ENCODE measurements at regions not wholly inside any gene's neighbourhood (a gene's known extent, or its start where the extent isn't known, plus 50 kb on each side); places are given as distances from the start of the nearest gene placed in this dataset.
"Not testable (repeated sequence)": the region's sequence is repeated elsewhere in the genome, so short reads cannot be mapped to it uniquely, and the experiment has no call there.

DNA sequence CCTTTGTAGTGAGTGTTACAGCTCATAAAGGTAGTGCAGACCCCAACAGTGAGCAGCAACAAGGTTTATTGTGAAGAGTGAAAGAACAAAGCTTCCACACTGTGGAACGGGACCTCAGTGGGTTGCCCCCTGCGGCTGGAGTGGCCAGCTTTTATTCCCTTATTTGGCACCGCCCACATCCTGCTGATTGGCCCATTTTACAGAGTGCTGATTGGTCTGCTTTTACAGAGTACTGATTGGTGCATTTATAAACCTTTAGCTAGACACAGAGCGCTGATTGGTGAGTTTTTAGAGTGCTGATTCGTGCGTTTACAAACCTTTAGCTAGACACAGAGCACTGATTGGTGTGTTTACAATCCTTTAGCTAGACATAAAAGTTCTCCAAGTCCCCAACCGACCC is 763.9 kb upstream of the TMEFF2 start:
- not testable (repeated sequence) for DNase-seq

DNA sequence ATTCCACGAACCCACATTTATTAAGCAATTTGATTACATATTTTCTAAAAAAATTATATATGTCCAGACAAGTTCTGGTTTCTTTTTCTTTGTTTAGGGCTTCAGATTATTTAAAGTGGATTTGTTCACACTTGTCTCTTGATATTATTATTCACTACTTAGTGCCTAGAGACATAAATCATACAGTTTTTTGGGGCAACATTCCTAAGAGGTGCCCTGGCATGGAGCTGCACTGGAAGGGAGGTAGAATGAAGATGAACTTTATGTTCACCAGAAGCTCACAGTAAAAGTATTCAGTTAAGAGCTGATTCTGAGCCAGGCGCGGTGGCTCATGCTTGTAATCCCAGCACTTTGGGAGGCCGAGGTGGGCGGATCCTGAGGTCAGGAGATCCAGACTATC is 762.7 kb upstream of the TMEFF2 start:
- no peak for DNase-seq

DNA sequence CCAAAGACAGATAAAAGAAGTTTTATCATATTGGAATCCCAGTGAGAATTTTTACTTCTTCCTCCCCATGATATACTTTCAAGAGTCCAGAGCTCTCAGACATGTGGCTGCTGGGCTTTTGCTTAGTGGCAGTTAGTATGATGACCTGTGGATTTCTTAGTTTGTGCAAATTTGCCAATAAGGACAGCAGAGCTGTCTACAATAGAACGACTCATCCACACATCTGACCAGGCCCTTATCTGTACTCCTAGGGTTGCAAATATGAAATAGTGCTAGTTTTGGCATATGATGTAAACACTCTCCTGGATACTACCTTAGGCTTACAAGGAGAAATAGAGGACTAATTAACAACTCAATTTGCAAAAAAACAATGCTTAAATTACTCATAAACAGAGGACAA is 758.4 kb upstream of the TMEFF2 start:
- DNase-seq: no peak

DNA sequence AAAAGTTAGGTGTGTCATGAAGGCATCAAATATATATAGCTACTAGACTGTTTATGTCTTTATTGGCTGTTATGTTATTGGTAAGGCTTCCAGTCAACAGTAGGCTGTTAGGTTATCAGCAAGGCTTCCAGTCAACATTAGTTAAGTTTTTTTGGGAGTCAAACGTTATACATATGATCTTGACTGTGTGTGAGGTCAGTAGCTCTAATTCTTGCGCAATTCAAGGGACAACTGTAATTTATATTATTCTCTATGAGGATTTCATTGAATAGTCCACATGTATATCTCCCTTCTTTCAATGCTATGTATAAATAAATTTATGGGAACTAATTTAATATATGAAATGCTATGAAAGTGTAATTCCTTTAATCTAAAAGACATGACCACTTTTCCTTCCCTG is 757.5 kb upstream of the TMEFF2 start:
- DNase-seq: no peak

DNA sequence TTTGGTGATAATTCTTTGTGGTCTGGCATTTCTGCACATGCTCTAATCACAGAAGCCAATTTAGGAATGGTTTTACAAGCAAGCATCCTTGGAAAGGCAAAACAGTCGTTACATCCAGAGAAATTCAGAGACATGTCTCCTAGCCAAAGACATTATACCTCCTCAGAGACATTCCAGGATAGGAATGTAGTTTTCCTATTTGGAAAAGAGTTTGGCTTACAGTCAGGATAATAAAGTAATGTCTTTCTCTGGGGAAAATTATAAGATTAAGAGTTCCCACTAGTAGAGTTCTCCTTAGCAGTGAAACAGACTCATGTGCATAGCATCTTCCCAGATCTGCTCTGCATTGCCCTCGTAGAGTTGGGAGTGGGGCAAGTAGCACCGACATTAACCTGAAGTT is 753.6 kb upstream of the TMEFF2 start:
- no peak for DNase-seq

DNA sequence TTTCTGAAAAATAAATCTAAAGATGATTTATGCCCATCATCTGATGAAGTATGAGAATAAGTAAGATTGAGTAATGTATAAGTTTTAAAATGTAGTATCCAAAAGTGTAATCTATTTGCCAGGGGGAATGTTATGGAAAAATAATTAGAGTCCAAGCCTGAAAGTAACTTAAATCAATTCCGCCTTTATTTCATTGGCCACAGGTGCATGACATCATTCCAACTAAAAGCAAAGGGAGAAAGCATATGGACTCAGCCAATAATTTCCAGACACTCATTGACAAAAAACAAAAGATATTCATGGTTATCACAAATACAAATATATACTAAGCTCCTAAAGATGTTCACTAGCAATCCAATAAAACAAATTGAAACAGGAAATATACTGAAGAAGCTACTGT is 752.6 kb upstream of the TMEFF2 start:
- no peak for DNase-seq

DNA sequence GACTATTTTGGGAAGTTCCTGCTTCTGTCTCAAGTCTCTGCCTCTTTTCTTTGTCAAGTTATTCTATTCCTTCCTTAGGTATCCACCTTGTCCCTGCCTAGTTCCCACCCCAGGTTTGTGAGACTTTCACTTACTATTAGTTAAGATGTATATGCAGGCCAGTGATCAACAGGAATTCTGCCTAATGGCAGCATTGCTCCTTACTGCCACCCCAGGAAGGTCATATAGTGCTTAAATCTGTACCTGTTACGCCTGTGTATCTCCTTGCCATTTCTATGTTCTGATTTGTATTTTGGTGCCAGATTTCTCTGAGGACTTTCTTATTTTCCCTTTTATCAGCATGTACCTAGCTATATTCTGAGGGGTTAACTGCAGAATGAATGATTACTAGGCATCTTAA is 746.0 kb upstream of the TMEFF2 start:
- DNase-seq: no peak

- no peak for DNase-seq
These were observed 737.6 kb upstream of the TMEFF2 start for GRCh38 chr2:192932376-192932775.

- not testable (repeated sequence) for DNase-seq
These were observed 726.9 kb upstream of the TMEFF2 start for GRCh38 chr2:192921631-192922030.

- no peak for DNase-seq
These were observed 706.7 kb upstream of the TMEFF2 start for GRCh38 chr2:192901446-192901845.

DNA sequence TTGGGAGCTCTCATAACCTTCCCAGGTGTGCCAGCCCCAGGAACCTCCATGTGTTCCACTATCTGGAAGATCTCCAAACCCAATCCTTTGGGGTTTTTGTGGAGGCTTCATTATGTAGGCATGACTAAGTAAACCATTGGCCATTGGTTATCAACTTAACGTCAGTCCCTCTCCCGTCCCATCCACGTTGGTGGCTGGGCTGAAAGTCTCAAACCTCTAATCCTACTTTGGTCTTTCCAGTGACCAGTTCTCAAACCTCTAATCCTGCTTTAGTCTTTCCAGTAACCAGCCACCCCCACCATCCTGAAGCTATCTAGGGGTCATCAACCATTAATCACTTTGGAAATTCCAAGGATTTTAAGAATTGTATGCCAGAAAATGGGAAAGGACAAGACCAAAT is 704.7 kb upstream of the TMEFF2 start:
- DNase-seq: no peak

DNA sequence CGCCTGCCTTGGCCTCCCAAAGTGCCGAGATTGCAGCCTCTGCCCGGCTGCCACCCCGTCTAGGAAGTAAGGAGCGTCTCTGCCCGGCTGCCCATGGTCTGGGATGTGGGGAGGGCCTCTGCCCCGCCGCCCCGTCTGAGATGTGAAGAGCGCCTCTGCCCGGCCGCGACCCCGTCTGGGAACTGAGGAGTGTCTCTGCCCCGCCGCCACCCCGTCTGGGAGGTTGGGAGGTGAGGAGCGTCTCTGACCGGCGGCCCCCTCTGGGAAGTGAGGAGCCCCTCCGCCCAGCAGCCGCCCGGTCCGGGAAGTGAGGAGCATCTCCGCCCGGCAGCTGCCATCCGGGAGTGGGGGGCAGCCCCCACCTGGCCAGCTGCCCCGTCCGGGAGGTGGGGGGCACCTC is 699.2 kb upstream of the TMEFF2 start:
- DNase-seq: not testable (repeated sequence)

DNA sequence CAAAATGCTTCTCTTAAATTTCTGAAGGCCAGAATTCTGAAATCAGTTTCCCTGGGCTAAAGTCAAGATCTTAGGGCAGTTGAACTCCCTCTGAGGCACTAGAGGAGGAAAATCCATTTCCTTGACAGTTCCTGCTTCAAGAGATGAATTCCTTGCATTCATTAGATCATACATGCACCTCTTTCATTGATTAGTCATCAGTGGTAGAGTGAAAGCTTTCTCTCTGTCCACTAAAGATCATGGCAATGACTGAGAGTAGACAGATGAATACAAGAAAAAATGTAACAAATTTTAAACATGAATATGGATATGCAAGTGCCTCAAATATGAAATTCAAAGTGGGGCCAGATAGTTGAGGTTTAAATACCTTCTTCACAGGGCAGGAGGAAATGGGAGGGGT is 693.4 kb upstream of the TMEFF2 start:
- no peak for DNase-seq

- DNase-seq: no peak
These were observed 692.6 kb upstream of the TMEFF2 start for GRCh38 chr2:192887337-192887736.

GRCh38 chr2:192886636-192887035 is 691.9 kb upstream of the TMEFF2 start:
- no peak for DNase-seq

DNA sequence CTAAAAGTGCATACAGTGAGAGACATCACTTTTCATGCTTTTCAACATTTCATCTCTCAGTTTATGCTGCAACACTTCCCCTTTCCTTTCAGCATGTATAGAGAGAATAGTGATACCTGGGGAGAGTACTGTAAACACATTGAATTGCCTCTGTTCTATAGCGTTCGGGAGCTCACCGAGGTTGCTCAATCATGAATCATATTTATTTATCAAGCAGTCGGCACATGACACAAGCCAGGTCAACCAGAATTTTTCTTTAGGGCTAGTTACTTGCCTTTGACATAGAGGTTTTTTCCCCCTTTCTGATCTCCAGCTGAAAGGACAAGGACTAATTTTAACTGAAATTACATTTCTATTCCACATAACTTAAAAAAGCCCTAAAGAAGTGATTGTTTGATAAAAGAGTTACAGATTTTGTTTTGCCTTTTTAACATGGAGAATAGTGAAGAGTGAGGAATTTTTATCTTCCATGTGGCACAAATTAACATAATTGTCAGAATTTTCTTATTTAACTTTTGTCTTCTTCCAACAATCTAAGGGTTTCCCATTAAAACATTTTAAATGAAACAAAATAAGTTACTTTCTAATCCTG is 690.9 kb upstream of the TMEFF2 start:
- no peak for DNase-seq

GRCh38 chr2:192877159-192877558 is 682.4 kb upstream of the TMEFF2 start:
- no peak for DNase-seq

- no peak for DNase-seq
These were observed 682.0 kb upstream of the TMEFF2 start for GRCh38 chr2:192876698-192877097.

DNA sequence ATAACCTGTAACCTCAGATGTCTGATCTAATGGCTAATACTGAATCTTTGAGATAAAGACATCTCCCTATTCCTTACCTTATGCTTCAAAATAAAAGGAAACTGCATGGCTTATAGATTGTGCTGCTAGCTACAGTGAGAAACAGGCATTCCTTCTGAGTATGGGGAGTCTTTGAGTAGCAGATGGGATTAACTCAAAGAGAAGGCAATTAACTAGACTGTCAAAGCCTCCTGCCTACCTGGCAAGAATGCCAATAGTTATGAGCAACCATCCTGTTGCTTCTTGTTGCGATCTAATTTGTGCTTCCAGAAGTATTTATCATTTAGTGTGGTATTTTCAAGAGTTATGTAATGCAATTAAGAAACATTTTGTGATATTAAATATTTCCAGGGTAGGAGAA is 660.0 kb upstream of the TMEFF2 start:
- no peak for DNase-seq

DNA sequence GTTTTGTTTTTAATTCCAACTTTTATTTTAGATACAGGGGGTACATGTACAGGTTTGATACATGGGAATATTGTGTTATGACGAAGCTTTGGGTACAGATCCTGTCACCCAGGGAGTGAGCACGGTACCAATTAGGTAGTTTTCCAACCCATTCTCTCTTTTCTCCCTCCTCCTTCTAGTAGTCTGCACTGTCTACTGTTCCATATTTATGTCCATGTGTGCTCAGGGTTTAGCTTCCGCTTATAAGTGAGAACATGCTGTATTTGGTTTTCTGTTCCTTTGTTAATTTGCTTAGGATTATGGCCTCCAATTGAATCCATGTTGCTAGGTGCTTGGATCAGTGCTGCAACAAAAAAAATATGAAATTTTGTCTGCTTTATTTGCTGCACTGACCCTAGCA is 659.3 kb upstream of the TMEFF2 start:
- no peak for DNase-seq

GRCh38 chr2:192828947-192829346 is 634.2 kb upstream of the TMEFF2 start:
- DNase-seq: no peak

DNA sequence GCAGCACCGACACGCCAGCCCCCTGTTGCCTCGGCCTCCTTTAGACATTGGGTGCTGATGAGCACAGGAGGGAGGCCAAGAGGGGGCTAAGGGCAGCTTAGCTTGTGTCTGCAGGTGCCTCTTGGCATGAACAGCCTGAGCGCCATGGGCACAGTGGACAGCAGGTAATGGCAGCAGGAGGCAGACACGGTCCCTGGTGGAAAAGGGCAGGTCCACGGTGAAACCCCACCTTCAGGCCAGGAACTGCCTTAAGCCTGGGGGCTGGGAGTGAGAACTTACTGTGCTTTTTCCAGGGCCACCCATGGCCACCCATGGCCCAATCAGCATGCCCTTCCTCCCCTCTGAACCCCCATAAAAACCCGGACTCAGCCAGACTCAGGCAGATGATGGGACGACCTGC is 633.4 kb upstream of the TMEFF2 start:
- DNase-seq: no peak

DNA sequence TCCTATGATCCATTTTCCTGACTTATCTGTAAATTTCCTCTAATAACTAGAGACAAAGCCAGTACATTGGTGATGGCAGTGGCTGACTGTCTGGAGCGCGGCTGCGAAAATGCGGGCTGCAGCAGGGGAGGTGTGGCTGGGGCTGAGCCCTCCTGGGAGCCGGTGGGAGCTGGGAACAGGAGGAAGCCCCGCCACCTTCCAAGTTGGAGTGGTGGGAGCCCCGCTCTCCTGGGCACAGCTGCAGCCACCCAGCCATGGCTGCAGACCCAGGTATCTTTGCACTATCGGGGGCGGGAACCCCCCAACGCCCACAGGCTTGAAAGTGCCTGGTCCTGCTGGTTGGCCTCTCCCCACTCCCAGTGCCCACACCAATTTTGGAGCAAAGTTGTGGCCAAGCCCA is 633.0 kb upstream of the TMEFF2 start:
- no peak for DNase-seq

DNA sequence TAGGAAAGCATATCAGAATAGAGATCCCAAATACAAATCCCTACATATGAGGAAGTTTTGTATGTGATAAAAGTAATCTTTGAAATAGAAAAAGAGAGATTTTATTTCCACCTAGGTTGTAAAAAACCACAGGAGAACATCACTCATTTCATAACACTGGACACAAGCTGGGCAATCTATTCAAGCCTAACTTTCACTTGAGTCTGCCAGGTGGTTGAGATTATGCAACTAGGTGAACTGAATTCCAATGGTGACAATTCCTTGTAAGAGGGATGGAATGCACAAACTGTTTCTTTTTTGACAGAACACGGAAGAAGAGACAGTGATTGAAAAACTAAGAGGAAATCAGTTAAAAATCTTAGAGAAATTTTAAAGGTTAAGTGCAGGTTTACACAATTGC is 619.6 kb upstream of the TMEFF2 start:
- no peak for DNase-seq

GRCh38 chr2:192813341-192813740 is 618.6 kb upstream of the TMEFF2 start:
- no peak for DNase-seq

GRCh38 chr2:192809173-192809572 is 614.4 kb upstream of the TMEFF2 start:
- DNase-seq: no peak
